GM19238 (cell line): ENCODE measurements at regions not wholly inside any gene's neighbourhood (a gene's known extent, or its start where the extent isn't known, plus 50 kb on each side); places are given as distances from the start of the nearest gene placed in this dataset.
"Not testable (repeated sequence)": the region's sequence is repeated elsewhere in the genome, so short reads cannot be mapped to it uniquely, and the experiment has no call there.

Source experiments
- DNase-seq: peaks from one replicate; pipeline ENCODE4 v3.0.0; 2011; ENCODE audit warnings: low spot score; ENCODE audit not compliant: insufficient read length

- DNase-seq, result no peak
These were observed 50.4 kb upstream of the RNF32 start for GRCh38 chr7:156590212-156590611.

DNA sequence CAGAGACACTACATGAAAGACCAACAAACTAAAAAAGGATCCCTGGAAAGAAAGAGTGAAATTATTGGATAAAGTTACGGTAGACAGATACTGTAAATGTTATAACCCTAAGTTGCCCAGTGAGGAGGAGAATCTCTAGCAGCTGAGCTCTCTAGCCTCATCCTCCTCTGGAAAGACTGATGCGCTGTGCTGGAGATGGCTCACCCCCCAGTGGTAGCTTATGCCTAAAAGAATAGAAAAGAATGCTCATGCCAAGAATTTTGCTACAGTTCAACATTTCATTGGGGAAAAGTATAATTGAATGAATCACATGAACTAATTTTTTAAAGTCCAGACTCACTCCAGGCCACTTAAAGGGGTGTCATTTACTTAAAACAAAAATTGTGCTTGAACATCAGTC lies 50.8 kb upstream of the RNF32 start:
- DNase-seq, result no peak

DNA sequence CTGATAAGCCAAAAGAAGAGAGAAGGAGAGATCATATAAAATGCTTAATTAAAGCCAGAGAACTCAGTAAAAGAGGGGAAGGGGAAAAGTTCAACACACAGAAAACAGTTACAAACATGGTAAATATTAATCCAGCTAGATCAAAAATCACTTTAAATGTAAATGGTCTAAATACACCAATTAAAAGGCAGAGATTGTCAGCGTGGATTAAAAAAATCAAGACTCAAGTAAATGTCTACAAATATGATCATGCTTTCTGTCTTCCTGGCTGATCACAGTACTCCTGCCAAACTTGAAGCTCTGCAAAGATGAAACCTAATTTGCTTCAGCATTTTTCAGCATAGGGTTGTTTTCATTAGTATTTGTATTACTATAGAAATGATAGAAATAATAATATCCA lies 54.6 kb upstream of the RNF32 start:
- DNase-seq, result no peak

- DNase-seq, result no peak
These were observed 55.4 kb upstream of the RNF32 start for GRCh38 chr7:156585025-156585648.

GRCh38 chr7:156582591-156583123 lies 57.9 kb upstream of the RNF32 start:
- DNase-seq, result no peak

DNA sequence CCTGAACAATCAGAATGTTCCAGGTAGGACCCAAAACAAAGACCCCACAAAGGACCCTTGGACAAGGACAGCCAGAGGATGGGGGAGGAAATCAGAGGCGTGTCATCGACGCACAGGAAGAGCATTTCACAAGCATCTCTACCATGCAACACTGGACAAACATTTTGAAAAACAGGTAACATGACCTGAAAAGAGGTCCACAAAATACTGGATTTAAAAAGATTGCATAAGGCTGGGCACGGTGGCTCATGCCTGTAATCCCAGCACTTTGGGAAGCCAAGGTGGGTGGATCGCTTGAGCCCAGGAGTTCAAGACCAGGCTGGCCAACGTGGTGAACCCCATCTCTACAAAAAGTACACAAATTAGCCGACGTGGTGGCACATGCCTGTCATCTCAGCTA lies 60.5 kb upstream of the RNF32 start:
- DNase-seq, result no peak

DNA sequence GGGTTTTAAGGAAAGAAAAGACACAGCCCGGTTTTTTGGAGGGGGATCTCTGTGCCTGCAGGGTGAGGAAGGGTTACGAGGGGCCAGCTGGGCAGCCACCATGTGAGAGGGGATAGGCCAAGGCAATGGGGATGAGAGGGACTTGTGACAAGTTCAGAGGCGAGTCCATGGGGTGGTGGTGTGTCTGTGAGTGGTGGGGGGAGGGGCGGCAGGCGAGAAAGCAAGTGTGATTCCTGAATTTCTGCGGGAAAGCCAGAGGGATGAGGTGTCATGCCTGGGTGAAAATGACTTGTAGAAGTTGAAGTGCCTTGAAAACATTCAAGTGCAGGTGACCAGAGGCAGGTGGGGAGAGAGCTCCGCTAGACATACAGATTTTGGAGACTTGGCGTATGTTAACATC lies 61.0 kb upstream of the RNF32 start:
- no peak for DNase-seq

- no peak for DNase-seq
These were observed 61.6 kb upstream of the RNF32 start for GRCh38 chr7:156578978-156579430.

DNA sequence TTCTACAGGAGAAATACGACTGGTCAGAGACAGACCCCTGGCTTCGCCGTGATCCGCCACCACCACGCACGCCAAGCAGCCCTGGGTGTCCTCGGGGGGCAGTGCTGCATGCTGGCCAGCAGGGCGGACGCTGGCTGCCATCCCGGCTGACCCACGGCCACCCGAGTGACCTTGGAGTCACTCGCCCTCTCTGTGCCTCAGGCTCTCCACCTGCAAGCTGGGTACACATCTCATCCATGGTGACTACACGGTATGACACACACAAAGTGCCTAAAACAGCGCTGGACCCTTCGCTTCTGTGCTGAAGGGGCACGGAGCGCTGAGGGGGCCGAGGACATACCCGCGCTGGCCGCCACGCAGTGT lies 62.0 kb upstream of the RNF32 start:
- DNase-seq, result no peak

GRCh38 chr7:156577645-156578577 lies 62.7 kb upstream of the RNF32 start:
- DNase-seq, result no peak

DNA sequence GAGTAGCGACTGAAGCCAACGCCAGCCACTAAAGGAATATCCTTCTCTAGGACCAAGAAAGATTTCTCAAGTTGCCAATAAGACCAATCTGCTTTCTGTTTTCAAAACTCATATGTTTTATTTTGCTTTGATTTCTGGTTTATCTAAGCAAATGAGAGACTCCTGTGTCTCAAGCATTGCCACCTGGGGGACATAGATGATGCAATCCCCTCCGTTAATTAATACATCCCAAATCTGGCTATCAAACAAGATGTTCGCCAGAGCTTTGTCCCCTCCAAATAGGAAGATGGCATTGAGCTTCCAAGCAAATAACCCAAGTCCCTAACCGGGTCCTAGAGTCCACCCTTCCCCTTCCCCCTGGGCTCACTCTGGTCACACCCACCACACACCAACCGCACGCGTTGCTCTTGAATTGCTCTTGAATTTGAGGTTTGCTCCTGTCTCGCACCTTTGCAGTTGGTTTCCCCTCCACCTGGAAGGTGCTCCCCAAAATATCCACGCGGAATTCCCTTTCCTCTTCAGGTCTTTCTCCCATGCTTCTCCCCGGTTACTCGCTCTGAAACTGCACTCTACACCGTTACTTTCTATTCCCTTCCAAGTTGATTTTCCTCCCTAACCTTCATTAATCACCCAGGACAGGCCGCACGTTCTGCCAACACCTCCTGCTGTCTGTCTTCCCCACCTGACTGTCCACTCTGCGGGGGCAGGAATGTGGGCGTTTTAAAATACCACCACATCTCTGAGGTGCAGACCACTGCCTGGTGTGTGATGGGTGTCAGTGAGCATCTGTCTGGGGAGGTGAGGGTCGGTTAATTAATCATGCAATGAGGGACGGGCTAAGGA lies 64.1 kb upstream of the RNF32 start:
- DNase-seq, result no peak

DNA sequence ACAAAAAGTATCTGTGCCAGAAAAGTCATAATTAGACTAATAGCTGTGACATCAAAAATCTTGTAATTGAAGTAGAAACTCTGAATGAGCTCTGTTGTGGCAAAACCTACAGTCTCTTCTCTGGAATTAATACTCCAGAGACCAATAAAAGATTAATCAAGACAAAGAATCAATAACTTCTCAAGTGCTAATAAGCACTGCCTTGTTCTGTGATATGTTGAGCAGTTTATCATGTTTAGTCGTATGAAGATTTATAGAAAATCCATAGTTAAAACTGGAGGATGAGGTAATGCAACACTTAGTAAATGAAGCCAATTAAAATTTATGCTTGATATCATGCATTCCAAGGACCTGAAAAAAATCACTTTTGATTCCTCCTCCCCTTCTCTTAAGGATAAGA lies 72.3 kb upstream of the RNF32 start:
- DNase-seq, result no peak

GRCh38 chr7:156566812-156567549 lies 73.6 kb upstream of the RNF32 start:
- no peak for DNase-seq

DNA sequence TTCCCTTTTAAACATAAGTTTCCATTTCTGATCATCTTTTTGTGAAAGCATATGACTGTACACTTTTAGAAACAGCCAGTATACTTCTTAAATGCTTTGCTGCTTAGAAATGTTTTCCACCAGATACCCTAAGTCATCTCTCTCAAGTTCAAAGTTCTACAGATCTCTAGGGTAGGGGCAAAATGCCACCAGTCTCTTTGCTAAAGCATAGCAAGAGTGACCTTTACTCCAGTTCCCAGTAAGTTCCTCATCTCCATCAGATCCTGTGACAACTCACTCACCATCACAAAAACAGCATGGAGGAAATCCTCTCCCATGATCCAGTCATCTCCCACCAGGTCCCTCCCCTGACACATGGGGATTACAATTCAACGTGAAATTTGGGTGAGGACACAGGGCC lies 75.6 kb upstream of the RNF32 start:
- not testable (repeated sequence) for DNase-seq

DNA sequence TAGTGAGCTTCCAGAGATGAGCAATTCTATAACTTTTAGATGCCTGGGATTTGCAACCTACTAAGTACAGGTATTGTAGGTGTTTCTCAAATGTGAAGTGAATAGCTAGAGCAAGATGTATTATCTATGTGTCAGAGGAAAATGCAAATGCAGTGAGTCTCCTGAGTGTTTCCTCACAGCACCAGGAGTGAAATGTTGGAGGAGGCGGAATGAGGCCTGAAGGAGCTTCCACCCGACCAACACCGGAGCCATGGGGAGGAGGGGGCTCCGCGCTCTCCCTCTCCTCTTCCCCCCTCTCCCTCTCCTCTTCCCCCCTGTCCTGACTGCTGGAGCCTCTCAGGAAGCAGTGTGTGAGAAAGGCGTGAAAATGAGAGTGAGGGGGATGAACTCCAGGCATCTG lies 79.9 kb upstream of the RNF32 start:
- no peak for DNase-seq

DNA sequence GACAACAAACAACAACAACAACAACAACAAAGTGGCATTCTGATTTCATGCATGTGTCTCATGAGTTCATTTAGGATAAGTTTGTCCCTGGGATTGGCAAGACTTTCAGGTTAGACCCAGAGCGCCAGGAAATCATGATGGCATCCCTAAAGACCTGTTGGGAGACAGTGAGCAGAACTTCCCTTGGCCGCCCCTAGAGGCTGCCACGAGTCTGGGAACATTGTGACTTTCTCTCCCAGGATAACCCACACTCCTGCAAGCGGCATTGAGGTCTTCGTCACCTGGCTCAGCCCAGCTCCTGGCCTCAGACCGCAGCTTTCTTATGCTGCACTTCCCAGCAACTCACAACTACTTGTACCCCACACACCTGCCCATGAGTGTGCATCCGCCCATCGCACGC lies 80.5 kb upstream of the RNF32 start:
- DNase-seq, result no peak

DNA sequence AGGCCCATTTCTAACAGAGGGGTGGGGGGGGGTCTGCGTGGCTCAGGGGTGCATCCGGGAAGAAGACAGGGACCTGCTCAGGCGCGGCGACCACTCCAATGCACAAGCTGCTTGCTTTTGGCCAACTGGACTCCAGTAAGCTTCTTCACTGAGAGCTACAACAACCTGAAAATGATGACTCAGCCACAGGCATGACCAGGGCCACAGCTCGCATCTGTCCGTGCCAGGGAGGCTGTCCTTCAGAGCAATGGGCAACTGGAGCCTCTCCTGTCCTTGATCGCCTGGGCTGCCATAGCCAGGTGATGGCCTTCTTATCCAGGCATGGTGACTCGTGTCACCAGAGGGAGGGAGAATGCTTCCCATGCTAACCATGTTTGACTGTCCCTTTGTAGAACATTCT lies 81.6 kb upstream of the RNF32 start:
- DNase-seq, result no peak

- DNase-seq, result no peak
These were observed 82.4 kb upstream of the RNF32 start for GRCh38 chr7:156558198-156558597.

DNA sequence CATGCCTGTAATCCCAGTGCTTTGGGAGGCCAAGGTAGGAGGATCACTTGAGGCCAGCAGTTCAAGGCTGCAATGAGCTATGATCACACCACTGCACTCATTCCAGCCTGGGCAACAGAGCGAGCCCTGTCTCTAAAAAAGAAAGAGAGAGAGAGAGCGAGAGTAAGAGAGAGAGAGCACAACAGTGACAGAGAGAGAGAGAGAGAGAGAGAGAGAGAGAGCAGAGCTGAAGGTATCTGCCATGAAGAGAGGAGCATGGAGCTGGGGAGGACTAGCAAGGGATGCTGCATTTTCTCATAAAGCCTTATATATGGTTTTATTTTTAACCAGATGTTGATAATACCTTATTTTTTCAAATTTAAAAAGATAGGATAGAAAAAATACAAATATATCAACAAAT lies 84.5 kb upstream of the RNF32 start:
- no peak for DNase-seq

DNA sequence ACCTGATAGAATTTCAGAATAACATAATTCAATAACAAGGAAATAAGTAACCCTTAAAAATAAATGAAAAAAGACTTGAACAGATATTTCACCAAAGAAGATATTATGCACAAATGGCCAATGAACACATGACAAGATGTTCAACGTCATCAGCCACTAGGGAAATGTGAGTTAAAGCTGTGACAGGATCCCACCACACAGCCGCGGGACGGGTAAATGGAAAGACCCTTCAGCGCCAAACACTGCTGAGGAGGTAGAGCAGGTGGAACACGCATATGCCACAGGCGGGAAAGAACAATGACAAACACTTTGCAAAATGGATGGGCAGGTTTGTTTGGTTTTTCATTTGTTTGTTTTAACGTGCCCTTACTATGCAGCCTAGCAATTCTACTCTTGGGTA lies 86.1 kb upstream of the RNF32 start:
- no peak for DNase-seq

DNA sequence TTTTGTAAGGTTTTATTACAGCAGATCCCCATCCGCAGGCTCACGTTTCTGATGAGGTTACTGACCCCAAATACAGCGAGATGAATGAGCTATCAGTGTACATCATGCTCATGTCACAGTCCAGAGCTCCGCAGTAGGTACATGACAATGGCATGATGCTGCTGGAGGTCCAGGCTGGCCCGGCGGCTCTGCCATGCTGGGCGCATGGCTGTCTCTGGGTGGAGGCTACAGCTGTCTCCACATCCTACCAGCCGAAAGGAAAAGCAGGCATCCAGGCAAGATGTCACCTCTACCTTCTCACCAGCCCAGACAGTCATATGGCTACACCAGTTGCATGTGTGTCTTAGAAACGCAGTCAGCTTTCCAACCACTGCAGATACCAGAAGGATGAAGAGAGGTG lies 90.9 kb upstream of the RNF32 start:
- no peak for DNase-seq
